ENCODE measurements at regions not wholly inside any gene's neighbourhood (a gene's known extent, or its start where the extent isn't known, plus 50 kb on each side); places are given as distances from the start of the nearest gene placed in this dataset.

DNA sequence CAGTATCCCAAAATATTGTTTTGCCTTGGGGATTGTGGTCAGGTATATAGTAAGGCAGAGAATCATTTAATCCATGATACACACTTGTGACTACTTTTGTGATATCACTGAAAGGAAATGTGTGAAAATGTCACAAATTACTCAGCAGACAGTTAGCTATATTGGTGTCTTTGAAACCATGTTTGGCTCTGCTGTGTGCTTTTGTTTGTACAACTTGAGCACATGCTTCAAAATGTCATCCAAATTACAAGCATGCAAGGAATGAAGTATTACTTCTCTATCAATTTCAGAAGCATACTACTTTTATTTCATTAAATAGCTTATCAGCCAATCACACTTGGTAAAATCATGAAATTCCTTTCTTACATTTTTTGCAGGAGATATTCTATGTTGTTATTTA lies 619.0 kb upstream of the AGTR1 start:
- Histone ChIP-seq H3K4me2 (no peak overlapping the region), H3K36me3 (no peaks in the 10 kb centered on the region), H4K20me1 (no peaks in the 10 kb centered on the region), H3K27me3 (no peaks in the 10 kb centered on the region), H3K27ac (no peak overlapping the region), H3K4me3 (no peak overlapping the region), H3K9ac (no peak overlapping the region), H3K9me3 (no peaks in the 10 kb centered on the region), H3K4me1 (peaks cover 7% of the 10 kb centered on the region; the same call in 1 of the 2 replicates)
- no peak for TF ChIP-seq Cebpa-rat (IDR thresholded peaks at IDR 0.05)

DNA sequence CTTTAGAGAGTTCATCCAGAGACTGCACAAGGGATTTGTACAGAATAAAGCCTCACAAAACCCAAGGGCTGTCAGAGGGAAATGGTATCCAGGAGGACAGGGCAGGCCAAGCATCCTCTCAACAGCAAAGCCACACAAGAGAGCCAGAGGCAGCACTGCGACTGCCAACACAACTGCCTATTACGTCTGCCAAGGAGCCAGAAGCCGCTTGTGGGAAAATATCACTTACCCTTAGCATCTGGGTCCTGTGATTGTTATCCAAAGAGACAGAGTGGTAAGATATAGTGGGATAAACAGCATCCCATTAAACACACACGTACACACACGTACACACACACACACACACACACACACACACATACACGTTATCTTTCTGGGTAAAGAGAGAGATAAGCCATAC lies 618.3 kb upstream of the AGTR1 start:
- Histone ChIP-seq H3K9ac (no peak overlapping the region), H3K36me3 (no peaks in the 10 kb centered on the region), H3K27ac (no peak overlapping the region), H4K20me1 (no peaks in the 10 kb centered on the region), H3K9me3 (no peaks in the 10 kb centered on the region), H3K4me2 (no peak overlapping the region), H3K27me3 (no peaks in the 10 kb centered on the region), H3K4me3 (no peak overlapping the region), H3K4me1 (peaks cover 7% of the 10 kb centered on the region; the same call in 1 of the 2 replicates)
- no peak for TF ChIP-seq Cebpa-rat (IDR thresholded peaks at IDR 0.05)

DNA sequence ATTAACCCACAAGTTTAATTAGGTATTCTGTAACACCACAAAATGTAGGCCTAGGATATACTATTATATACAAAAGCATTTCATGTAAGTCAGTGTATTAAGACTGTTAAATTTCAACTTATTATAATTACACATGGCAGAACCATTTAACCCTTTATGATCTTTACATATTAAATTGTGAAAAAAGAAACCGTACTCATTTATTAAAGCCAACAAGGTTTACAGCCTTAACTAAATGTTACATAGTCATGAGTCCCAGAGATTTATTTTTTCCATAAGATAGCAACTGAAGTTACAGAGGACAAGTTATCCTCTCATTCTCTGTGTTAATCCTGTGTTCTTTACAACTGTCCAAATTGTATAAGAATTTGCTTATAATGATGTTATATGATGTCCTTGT lies 615.8 kb upstream of the AGTR1 start:
- H3K4me1 ChIP-seq, result no peaks in the 10 kb centered on the region
- H3K4me3 ChIP-seq, result no peak overlapping the region
- H3K27me3 ChIP-seq, result no peaks in the 10 kb centered on the region
- no peak for TF ChIP-seq Cebpa-rat (IDR thresholded peaks at IDR 0.05)
- H3K9me3 ChIP-seq, result no peaks in the 10 kb centered on the region
- no peak overlapping the region for H3K4me2 ChIP-seq
- H3K36me3 ChIP-seq, result no peaks in the 10 kb centered on the region
- no peak overlapping the region for H3K27ac ChIP-seq
- H3K9ac ChIP-seq, result no peak overlapping the region
- H4K20me1 ChIP-seq, result no peaks in the 10 kb centered on the region

DNA sequence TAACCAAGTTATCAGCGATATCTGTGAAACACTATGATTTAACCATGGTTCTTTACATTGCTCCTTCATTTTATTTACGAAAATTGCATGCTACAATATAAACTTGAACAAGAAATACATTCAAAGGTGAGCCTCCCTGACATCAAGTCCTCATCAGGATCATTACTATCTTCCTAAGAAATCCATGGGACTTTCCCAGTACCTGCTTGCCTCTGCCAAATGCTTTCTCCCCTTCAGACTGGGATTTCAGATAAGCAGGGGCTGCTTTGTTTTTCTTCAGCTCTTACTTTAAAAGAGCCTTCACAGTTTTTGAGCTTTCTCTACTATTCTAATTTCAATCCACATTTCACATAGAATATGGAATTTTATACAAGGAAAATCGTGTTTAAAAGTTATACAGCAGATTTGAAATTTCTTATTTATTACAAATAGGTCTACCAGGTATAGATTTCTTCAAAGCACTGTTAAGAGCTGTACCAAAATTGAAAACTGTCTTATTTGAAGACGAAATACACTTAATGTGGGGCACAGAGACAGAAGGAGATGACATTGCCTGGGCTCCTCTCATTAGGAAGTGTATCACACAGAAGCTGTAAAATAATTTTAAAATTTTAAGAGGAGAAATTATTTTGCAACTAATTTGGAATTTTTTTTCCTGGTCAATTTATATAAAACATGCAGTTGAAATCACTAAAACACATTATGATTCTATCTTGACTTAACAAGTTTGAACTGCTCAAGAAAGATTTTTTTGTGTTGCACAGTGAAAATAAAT lies 615.0 kb upstream of the AGTR1 start:
- H3K27ac ChIP-seq, result no peak overlapping the region
- TF ChIP-seq Cebpa-rat (IDR thresholded peaks at IDR 0.05), result no peak
- no peaks in the 10 kb centered on the region for H3K4me1 ChIP-seq

DNA sequence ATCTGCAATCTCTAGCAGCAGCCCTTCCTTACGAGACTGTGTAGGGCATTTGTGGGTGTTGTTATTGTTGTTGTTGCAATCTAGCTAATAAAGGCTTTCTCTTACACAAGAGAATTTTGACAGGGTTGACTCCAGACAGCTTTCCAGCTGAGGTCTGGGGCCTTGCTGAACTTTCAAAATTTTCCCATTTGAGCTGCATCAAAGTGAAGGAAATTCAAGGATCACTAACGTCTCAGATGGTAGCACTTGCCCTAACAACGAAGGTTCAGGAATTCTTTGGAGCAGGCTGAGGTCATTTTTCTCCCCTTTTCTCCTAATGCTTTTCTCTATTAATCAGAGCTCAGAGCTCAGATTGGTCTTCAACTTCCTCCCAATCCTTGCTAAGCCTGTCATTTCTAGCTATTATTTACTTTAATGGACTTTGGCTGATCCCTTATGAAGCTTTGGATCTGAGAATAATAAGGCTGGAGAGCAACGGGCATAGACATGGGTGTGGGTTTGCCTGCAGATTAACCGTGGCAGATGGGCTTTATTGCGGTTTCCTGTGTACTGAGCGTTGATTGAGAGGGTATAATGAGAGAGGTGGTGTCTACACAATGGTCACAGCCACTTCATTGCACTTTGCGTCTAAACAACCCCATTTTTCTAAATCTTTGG lies 614.0 kb upstream of the AGTR1 start:
- Histone ChIP-seq H3K9me3 (no peaks in the 10 kb centered on the region), H3K27me3 (no peaks in the 10 kb centered on the region), H3K4me1 (no peaks in the 10 kb centered on the region), H3K4me2 (no peak overlapping the region), H4K20me1 (no peaks in the 10 kb centered on the region), H3K36me3 (no peaks in the 10 kb centered on the region), H3K9ac (no peak overlapping the region), H3K27ac (no peak overlapping the region), H3K4me3 (no peak overlapping the region)
- TF ChIP-seq Cebpa-rat (IDR thresholded peaks at IDR 0.05), result no peak

More for the DNA sequence above, 615.0 kb upstream of the AGTR1 start:
- H3K4me3 ChIP-seq, result no peak overlapping the region
- H3K9me3 ChIP-seq, result no peaks in the 10 kb centered on the region
- no peak overlapping the region for H3K4me2 ChIP-seq
- H3K9ac ChIP-seq, result no peak overlapping the region
- H3K36me3 ChIP-seq, result no peaks in the 10 kb centered on the region
- H4K20me1 ChIP-seq, result no peaks in the 10 kb centered on the region
- H3K27me3 ChIP-seq, result no peaks in the 10 kb centered on the region

DNA sequence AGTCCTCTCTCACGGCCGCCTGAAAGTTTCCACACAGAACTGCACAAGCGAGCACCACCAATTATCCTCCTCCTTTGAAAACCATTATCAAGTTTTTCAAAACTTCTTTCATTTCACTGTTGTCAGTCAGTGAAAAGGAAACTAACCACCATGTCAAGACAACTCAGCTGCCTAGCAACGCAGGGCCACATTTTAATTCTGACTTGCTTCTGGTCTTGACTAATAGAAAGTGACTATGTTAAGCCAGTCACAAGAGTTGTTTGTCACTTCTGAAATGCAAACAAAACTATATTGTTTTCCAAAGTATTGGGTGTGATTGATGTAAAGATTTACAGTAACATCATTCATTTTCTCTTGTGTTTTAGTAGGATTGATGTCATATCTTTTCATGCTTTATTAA lies 612.8 kb upstream of the AGTR1 start:
- H3K4me1 ChIP-seq, result no peaks in the 10 kb centered on the region
- H3K27me3 ChIP-seq, result no peaks in the 10 kb centered on the region
- no peak for TF ChIP-seq Cebpa-rat (IDR thresholded peaks at IDR 0.05)
- H3K36me3 ChIP-seq, result no peaks in the 10 kb centered on the region
- no peak overlapping the region for H3K9ac ChIP-seq
- no peaks in the 10 kb centered on the region for H3K9me3 ChIP-seq
- no peak overlapping the region for H3K4me3 ChIP-seq
- H3K27ac ChIP-seq, result no peak overlapping the region
- H3K4me2 ChIP-seq, result no peak overlapping the region
- no peaks in the 10 kb centered on the region for H4K20me1 ChIP-seq

DNA sequence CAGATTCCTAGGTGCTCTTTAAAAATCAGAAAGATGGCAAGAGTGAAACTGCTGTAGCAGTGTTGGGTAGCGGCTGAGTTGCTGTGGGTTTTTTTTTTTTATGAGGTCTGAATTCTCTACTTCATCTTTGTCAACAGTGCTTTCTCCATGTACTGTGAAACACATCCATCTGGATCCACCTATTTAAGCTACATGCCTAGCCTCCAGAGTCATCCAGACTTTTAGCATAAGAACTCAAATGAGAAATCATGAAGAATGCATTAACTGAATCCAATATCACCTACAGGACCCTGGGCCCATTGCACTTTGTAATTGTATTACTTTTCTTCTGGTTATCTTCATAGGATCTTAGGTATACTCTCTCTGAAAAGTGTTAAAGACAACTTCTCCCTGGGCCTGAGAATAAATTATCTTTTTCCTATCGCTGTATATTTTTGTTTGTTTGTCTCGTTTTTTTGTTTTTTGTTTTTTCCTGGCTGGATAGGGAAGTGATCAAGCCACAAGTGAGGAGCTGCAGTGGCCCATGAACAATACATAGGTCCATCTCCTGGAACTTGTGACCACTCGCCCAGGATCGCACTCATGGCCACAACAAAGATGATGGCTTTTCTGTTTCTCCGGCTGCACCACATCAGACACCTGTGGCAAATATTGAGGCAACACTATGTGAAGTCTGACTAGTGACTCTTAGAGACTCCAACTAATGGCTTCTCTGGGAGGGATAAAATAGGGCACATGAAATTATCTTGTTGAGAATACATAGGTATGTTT lies 609.9 kb upstream of the AGTR1 start:
- no peak overlapping the region for H3K27ac ChIP-seq
- no peaks in the 10 kb centered on the region for H3K36me3 ChIP-seq
- TF ChIP-seq Cebpa-rat (IDR thresholded peaks at IDR 0.05), result no peak
- no peak overlapping the region for H3K4me3 ChIP-seq
- no peaks in the 10 kb centered on the region for H3K4me1 ChIP-seq
- no peaks in the 10 kb centered on the region for H3K9me3 ChIP-seq
- H3K9ac ChIP-seq, result no peak overlapping the region
- no peak overlapping the region for H3K4me2 ChIP-seq
- H3K27me3 ChIP-seq, result no peaks in the 10 kb centered on the region
- H4K20me1 ChIP-seq, result no peaks in the 10 kb centered on the region

DNA sequence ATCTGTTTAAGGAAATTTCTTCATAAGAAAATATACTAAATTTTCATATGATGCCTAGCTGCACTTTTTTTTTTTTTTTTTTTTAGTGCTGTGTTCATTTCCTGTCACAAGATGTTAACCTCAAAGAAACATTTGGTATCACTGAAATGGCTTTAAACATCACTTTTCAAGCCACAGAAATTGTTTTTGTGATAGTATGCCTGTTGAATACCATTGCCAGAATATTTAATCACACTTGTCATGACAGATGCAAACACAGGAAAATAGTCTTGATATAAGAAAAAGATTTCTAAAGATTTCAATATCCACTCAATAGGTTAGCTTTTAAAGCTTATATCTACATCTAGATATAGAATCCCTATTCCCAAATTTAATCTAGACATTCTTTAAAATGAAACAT lies 608.5 kb upstream of the AGTR1 start:
- Histone ChIP-seq H3K36me3 (no peaks in the 10 kb centered on the region), H3K4me3 (no peak overlapping the region), H3K9me3 (no peaks in the 10 kb centered on the region), H3K27ac (no peak overlapping the region), H4K20me1 (no peaks in the 10 kb centered on the region), H3K4me1 (no peaks in the 10 kb centered on the region), H3K9ac (no peak overlapping the region), H3K4me2 (no peak overlapping the region), H3K27me3 (no peaks in the 10 kb centered on the region)
- no peak for TF ChIP-seq Cebpa-rat (IDR thresholded peaks at IDR 0.05)

DNA sequence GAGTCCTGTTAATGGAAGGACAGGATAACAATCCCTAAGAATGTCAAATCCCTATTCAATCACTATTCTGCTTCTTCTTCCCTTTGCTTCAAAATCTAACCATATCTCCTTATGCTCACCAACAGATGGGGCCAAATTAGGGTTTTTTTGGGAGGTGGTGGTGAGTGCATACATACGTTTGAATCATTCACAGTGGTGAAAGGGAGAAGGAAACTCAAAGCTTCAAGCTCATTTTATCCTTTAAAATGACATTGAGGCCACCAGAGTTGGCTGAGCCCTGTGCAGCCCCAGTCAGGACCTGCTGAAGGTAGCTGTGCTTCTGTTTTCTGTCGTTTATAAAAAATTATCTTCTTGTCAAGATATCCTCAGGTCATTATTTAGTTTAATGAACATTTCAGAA lies 607.5 kb upstream of the AGTR1 start:
- no peak overlapping the region for H3K9ac ChIP-seq
- no peaks in the 10 kb centered on the region for H3K27me3 ChIP-seq
- no peaks in the 10 kb centered on the region for H3K9me3 ChIP-seq
- H3K27ac ChIP-seq, result no peak overlapping the region
- H3K36me3 ChIP-seq, result no peaks in the 10 kb centered on the region
- no peak overlapping the region for H3K4me2 ChIP-seq
- TF ChIP-seq Cebpa-rat (IDR thresholded peaks at IDR 0.05), result no peak
- H4K20me1 ChIP-seq, result no peaks in the 10 kb centered on the region
- no peak overlapping the region for H3K4me3 ChIP-seq
- no peaks in the 10 kb centered on the region for H3K4me1 ChIP-seq

Measured in BLaER1 (cell line).